ENCODE measurements at regions not wholly inside any gene's neighbourhood (a gene's known extent, or its start where the extent isn't known, plus 50 kb on each side); places are given as distances from the start of the nearest gene placed in this dataset.

- TF ChIP-seq POLR2A (IDR thresholded peaks at IDR 0.05): no peak
- TF ChIP-seq POLR2AphosphoS5 (IDR thresholded peaks at IDR 0.05): no peak
- no peak for TF ChIP-seq CTCF (IDR thresholded peaks at IDR 0.05)
- TF ChIP-seq EP300 (IDR thresholded peaks at IDR 0.05): no peak
These were observed 68.1 kb upstream of the ANXA1 start for GRCh38 chr9:73083519-73083918.

All from suprapubic skin (tissue), 4 donors.